ENCODE measurements at regions not wholly inside any gene's neighbourhood (a gene's known extent, or its start where the extent isn't known, plus 50 kb on each side); places are given as distances from the start of the nearest gene placed in this dataset.
"Not testable (repeated sequence)": the region's sequence is repeated elsewhere in the genome, so short reads cannot be mapped to it uniquely, and the experiment has no call there.

- H3K9me3 ChIP-seq: no peaks in the 10 kb centered on the region
Measured at GRCh38 chr14:101084436-101084826, 180.9 kb upstream of the RTL1 start.

GRCh38 chr14:101086926-101087325, 183.4 kb upstream of the RTL1 start:
- TF ChIP-seq CTCF (IDR thresholded peaks at IDR 0.05): no peak
- Histone ChIP-seq H3K36me3 (no peaks in the 10 kb centered on the region), H3K4me1 (ENCODE audit: control insufficient read depth in 1 of 2, insufficient read depth in 1 of 2, low read depth in 1 of 2, low read length in 1 of 2) (no peaks in the 10 kb centered on the region), H3K27me3 (peaks cover 6% of the 10 kb centered on the region), H3K27ac (no peak overlapping the region), H3K4me3 (ENCODE audit: low read depth in 1 of 2, low read length in 1 of 2) (no peak overlapping the region), H3K9me3 (no peaks in the 10 kb centered on the region)

More at GRCh38 chr14:101084436-101084826, 180.9 kb upstream of the RTL1 start:
- Histone ChIP-seq H3K27me3 (peaks cover 15% of the 10 kb centered on the region), H3K4me3 (ENCODE audit: low read depth in 1 of 2, low read length in 1 of 2) (no peak overlapping the region), H3K27ac (no peak overlapping the region), H3K36me3 (no peaks in the 10 kb centered on the region), H3K4me1 (ENCODE audit: control insufficient read depth in 1 of 2, insufficient read depth in 1 of 2, low read depth in 1 of 2, low read length in 1 of 2) (no peaks in the 10 kb centered on the region)
- TF ChIP-seq CTCF (IDR thresholded peaks at IDR 0.05): no peak

- Histone ChIP-seq H3K27ac (no peak overlapping the region), H3K4me1 (ENCODE audit: control insufficient read depth in 1 of 2, insufficient read depth in 1 of 2, low read depth in 1 of 2, low read length in 1 of 2) (no peaks in the 10 kb centered on the region), H3K36me3 (no peaks in the 10 kb centered on the region), H3K4me3 (ENCODE audit: low read depth in 1 of 2, low read length in 1 of 2) (no peak overlapping the region), H3K27me3 (peaks cover 6% of the 10 kb centered on the region), H3K9me3 (no peaks in the 10 kb centered on the region)
- no peak for TF ChIP-seq CTCF (IDR thresholded peaks at IDR 0.05)
Measured at GRCh38 chr14:101087614-101088394, 184.3 kb upstream of the RTL1 start.

- Histone ChIP-seq H3K36me3 (no peaks in the 10 kb centered on the region), H3K27me3 (peaks cover 6% of the 10 kb centered on the region)
- no peak for TF ChIP-seq CTCF (IDR thresholded peaks at IDR 0.05)
Measured at GRCh38 chr14:101088395-101088667, 184.8 kb upstream of the RTL1 start.

GRCh38 chr14:101088714-101089113, 185.2 kb upstream of the RTL1 start:
- no peak for TF ChIP-seq CTCF (IDR thresholded peaks at IDR 0.05)

More at GRCh38 chr14:101088395-101088667, 184.8 kb upstream of the RTL1 start:
- no peak overlapping the region for H3K27ac ChIP-seq
- no peaks in the 10 kb centered on the region for H3K9me3 ChIP-seq
- H3K4me3 ChIP-seq (ENCODE audit: low read depth in 1 of 2, low read length in 1 of 2): no peak overlapping the region
- H3K4me1 ChIP-seq (ENCODE audit: control insufficient read depth in 1 of 2, insufficient read depth in 1 of 2, low read depth in 1 of 2, low read length in 1 of 2): no peaks in the 10 kb centered on the region

GRCh38 chr14:101090478-101090877, 187.0 kb upstream of the RTL1 start:
- H3K4me1 ChIP-seq (ENCODE audit: control insufficient read depth in 1 of 2, insufficient read depth in 1 of 2, low read depth in 1 of 2, low read length in 1 of 2); H3K4me3 ChIP-seq (ENCODE audit: low read depth in 1 of 2, low read length in 1 of 2); H3K36me3 ChIP-seq; H3K9me3 ChIP-seq; H3K27ac ChIP-seq; H3K27me3 ChIP-seq: not testable (repeated sequence)

More at GRCh38 chr14:101088714-101089113, 185.2 kb upstream of the RTL1 start:
- Histone ChIP-seq H3K9me3 (no peaks in the 10 kb centered on the region), H3K27ac (no peak overlapping the region), H3K4me1 (ENCODE audit: control insufficient read depth in 1 of 2, insufficient read depth in 1 of 2, low read depth in 1 of 2, low read length in 1 of 2) (no peaks in the 10 kb centered on the region), H3K4me3 (ENCODE audit: low read depth in 1 of 2, low read length in 1 of 2) (no peak overlapping the region), H3K27me3 (peaks cover 6% of the 10 kb centered on the region), H3K36me3 (no peaks in the 10 kb centered on the region)
